HG02610 (cell line): ENCODE measurements at regions not wholly inside any gene's neighbourhood (a gene's known extent, or its start where the extent isn't known, plus 50 kb on each side); places are given as distances from the start of the nearest gene placed in this dataset.

ENCODE experiments used
- ATAC-seq: cut with Tn5 transposase; IDR thresholded peaks from one replicate; pipeline ENCODE4 v1.9.1; 2021; ENCODE audit warnings: mild to moderate bottlenecking, moderate library complexity; ENCODE audit not compliant: unreplicated experiment

- no peak for ATAC-seq
Measured at GRCh38 chr3:94935738-94936580, 873.1 kb downstream of the NSUN3 start.

- no peak for ATAC-seq
Measured at GRCh38 chr3:94937980-94938379, 875.1 kb downstream of the NSUN3 start.

GRCh38 chr3:94946683-94947082 is 883.8 kb downstream of the NSUN3 start:
- ATAC-seq = no peak

GRCh38 chr3:94961423-94962100 is 898.7 kb downstream of the NSUN3 start:
- no peak for ATAC-seq

DNA sequence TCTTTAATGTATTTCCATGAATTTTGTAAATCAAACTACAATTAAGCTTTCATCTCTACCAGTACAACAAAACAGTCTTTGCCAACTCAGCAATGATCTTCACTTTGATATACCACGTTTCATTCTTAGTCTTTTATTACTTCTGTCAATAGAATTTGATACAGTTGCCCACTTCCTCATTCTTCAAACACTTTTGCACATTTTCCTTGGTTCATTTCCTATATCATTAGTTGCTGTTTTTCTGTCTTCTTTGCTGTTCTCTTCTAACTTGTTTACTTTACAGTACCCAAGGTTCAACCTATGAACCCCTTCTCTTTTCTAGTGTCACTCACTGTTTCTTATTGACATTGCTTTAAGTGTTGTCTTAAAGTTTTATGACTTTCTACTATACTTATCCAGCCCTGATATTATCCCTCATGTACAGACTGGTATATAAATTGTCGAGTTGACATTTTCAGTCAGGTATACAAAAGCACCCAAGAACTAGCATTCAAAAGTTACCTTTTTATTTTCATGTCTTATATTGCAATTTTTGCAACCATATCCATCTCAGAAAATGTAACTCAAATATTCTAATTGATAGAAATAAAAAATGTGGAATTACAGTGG is 903.1 kb downstream of the NSUN3 start:
- ATAC-seq = no peak

DNA sequence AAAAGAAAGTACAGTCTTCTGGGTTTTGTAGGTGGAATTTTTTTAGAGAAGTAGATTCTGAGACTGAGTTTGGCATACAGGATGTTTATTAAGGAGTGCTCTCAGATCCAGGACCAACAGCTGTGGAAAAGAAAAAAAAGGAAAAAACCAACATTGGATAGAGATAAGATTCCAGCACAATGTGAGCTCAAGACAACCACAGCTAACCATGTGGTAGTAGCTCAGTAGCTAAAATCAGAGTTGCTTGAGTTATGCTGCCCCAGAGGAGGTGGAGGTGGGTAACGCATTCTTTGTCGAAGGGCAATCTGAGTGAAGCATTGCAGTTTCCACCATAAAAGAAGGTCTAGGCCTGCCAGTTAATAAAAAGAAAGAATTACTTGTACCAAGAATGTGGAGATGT is 904.3 kb downstream of the NSUN3 start:
- no peak for ATAC-seq

DNA sequence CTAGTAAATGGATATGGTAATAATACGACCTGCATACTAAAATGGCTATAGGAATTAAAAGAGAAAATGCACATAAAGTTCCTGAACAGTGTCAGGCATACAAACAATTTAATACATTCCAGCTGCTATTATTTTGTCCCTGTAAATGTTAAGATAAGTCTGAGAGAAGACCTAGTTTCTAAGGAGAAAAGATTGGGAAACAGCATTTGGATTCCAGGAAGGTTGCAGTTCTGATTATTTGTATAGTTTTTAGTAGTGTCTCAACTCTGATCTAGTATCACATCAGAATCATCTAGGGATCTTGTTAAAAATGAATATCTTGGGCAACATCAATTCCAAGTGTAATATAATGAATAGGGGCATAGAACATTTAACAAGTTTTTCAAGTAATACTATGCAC is 905.7 kb downstream of the NSUN3 start:
- ATAC-seq = no peak

GRCh38 chr3:94972066-94972465 is 909.2 kb downstream of the NSUN3 start:
- no peak for ATAC-seq

DNA sequence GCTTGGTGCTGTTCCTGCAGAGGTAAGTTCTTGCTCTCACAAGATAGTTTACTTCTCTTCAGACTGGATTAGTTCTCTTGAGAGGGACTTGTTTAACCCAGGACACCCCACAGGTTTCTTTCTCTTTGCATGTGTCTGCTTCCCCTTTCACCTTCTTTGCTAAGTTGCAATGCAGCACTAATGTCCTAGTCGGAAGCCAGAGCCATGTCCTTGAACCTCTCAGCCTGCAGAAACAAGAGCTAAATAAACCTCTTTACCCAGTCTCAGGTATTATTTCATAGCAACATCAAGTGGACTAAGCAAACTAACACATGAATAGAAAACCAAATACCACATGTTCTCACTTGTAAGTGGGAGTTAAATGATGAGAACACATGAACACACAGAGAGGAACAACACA is 915.2 kb downstream of the NSUN3 start:
- ATAC-seq = no peak

DNA sequence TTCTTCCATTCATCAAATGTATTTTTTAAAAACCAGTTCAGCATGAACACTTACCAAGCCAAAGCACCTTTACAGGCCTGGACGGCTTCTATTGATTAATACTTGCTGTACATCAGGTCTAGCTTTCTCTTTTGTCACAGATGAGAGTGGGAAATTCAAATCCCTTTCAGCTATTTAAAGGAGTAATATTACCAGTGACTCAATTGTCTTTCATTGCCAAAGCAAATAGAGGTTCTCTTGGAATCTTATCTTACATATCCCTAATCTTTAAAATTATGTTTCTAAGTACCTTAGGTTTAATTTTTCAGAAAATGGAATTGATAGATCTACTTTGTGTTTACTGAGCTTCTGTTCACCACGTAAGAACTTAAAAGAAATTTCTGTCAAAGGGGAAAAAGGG is 922.9 kb downstream of the NSUN3 start:
- no peak for ATAC-seq

GRCh38 chr3:94990952-94991705 is 928.3 kb downstream of the NSUN3 start:
- ATAC-seq = no peak

- ATAC-seq = no peak
Measured at GRCh38 chr3:94996743-94997142, 933.9 kb downstream of the NSUN3 start.

DNA sequence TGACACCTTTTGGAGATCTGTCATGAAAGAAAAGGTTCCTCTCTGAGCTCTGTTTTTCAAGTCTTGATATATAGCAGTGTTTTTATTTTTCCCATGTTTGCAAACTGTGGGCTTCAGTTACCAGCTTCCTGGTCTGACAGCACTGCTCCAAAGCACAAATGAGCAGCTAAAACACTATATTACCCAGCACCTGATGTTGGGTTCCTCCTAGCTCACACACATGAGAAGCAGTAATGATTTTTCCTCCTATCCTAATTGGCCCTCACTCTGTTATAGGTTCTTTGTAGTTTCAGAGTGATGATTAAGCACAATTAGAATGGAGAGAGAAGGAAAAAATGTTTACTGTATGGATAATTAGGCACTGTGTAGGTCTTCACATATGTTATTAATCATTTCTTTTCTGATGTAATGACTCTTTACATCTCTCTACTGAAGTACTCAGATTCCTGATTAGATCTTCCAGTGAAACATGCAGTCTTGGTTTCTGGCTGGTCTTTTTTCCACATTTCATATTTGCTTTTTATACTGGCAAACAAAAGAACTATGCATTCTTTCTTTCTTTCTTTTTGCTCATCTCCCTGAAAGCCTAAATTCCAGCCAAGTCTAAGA is 939.7 kb downstream of the NSUN3 start:
- ATAC-seq = no peak

DNA sequence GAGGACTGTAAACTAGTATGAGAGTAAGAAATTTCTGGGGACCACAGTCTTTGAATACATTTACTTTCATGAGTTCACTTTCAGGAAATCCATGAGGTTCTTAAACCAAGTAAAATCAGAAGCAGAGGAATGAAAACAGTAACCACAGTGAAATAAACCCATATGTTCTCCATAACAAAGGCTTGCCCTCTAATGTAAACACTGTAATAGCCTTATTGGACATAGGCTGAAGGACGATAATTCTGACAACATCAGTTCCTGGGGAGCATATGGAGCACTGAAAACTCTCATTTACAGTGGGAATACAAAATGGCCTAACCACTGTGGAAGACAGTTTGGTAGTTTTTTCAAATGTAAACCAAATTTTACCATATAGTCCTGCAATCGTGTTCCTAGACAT is 965.8 kb downstream of the NSUN3 start:
- ATAC-seq = no peak

- ATAC-seq = no peak
Measured at GRCh38 chr3:95029644-95030043, 966.8 kb downstream of the NSUN3 start.

DNA sequence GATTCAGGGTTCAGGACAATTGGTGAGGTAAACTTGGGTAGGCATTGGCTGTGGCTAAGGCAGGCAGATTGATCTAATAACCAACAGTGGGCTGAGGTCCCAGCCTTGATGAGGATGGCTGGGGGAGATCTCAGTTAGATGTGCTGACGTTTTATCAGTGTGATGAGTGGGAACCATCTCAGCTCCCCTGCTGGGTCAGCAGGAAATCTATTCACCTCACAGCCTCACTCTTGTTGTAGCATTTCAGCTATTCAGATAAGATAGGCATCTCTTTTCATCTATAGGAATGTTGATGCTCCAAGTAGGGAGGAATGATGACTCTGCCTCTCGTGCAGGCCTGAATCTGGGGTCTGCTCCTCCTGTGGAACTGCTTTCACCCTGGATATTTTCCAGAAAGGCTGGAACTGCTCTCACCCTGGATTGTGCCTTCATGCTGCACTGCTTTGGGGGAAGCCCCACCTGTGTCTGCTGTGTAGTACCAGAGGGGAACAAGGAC is 973.7 kb downstream of the NSUN3 start:
- ATAC-seq = no peak

DNA sequence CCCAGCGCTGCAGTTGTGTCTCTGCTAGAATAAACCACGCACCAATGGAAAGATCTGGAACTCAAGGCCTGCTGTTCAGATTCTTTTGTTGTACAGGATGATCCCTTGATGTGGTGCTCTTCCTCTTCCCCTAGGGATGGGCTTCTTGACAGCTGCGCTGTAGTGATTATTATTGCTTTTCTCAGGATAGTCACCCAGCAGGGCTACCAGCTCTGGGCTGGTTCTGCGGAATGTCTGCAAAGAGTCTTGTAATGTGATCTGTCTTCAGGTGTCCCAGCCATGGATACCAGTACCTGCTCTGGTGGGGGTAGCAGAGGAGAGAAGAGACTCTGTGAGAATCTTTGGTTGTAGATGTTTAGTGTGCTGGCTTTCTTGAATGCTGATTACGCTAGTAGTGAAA is 974.2 kb downstream of the NSUN3 start:
- no peak for ATAC-seq

- ATAC-seq = no peak
Measured at GRCh38 chr3:95037927-95038326, 975.1 kb downstream of the NSUN3 start.

GRCh38 chr3:95044101-95044500 is 981.2 kb downstream of the NSUN3 start:
- no peak for ATAC-seq

GRCh38 chr3:95048564-95048963 is 985.7 kb downstream of the NSUN3 start:
- ATAC-seq = no peak

DNA sequence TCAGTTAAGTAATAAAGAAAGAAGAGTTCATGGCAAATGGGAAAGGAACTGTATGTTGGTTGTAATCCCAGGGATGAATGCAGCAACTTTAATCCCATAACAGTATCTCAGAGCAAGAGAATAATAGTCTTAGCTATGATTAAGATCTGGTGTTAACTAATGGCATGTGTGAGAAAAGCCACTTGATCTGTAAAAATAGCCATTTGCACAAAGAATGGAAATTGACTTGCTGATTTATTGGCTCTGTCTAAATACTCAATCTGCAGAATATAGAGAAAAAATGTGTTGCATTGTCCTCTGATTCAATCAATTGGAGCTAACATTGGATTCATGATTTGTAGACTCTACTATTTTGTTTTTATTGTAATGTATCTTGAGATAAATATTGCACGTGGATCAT is 987.0 kb downstream of the NSUN3 start:
- no peak for ATAC-seq
